ENCODE measurements at regions not wholly inside any gene's neighbourhood (a gene's known extent, or its start where the extent isn't known, plus 50 kb on each side); places are given as distances from the start of the nearest gene placed in this dataset.

DNA sequence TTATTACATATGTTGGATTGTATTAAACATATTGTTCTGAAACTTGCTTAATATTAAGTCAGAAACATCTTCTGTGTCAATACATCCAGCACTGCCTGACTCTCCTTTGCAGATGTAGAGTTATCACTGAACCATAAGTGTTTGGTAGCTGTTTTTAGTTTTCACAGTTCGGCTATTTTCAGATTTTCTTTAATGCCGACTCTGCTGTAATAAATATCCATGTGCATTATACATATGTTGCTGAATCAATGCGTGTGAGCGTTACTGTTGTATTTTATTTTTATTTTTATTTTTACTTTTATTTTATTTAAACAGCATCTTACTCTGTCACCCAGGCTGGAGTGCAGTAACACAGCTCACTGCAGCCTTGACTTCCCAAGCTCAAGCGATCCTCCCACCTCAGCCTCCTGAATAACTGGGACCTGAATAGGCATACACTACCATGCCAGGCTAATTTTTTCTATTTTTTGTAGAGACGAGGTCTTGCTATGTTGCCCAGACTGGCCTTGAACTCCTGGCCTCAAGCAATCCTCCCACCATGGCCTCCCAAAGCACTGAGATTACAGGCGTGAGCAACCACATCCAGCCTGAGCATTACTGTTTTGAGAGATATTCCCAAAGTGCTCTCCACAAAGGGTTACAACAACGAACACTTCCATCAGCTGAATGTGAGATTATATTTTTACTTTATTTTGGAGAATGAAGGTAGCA, 50.7 kb upstream of the NOCT start:
- no peak for DNase-seq

DNA sequence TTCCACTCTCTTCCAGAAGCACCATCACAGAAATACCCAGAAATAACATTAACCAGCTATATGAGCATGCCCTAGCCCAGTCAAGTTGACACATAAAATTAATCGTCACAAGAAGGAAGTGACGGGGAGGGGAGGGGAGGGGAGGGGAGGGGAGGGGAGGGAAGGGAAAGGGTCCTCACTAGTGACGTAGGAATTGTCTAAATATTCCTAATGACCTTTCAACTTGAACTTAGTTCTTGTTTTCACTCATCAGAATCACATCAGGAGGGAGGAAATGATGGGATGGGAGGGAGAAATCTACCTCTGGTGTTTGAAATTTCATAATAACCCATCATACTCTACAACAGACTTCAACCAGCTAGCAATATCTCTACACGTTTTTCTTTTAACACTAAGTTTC, 52.2 kb upstream of the NOCT start:
- no peak for DNase-seq

DNA sequence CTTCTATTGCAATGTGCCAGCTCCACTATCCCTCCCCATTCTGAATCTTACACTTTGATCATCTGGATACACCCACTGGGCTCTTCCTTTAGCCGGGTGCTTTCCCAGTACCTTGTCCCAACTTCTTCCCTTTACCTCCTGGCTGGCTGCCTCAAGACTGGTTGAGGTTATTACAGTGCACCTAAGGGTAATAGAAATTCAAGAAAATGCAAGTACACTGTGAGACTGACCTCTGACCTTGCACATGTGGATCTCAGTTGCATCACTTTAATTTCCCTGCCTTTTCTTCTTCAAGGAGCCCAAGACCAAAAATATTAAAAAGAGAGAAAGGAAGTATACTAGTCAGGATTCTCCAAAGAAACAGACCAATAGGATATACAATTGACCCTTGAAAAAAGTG, 53.9 kb upstream of the NOCT start:
- DNase-seq, result no peak

DNA sequence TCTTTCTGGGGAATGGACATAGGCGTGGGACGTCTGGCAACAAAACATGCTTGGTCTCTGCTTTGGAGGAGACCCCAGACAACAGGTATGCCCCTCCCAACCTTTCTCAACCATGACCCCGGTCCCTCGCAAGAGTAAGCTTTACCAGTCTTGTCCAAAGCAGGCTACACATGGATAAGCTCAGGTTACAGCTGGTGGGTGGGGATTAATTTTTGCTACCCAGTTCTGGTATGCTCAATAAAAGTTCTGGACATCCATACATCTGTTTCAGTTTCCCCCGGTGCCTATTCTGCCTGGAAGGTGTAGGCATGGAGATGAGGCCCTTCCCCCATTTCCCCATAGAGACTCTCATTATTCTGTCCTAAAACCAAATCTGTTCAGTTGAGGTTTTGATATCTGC, 54.5 kb upstream of the NOCT start:
- DNase-seq, result no peak

DNA sequence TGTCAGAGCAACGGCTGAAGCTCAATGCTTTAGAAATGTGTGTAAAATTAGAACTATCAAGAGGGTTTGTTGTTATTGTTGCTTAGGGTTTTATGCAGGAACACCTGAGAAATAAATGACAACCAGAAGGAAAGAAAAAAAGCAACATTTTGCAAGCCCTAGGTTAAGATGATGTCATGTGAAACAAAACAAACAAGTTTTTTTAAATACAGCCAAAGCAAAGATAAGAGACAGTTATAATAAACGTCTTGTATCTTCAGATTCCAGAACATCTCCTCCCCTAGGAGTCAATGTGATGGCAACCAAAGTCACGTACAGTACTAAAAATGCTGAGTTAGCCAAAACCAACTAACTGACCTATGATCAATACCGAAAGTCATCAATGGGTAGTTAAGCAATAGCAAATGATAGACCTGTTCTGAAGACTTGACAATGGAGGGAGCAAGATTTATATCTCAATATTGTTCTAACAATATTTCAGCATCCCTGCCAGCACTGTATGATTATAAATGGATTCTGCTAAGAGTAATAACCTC, 55.3 kb upstream of the NOCT start:
- no peak for DNase-seq

DNA sequence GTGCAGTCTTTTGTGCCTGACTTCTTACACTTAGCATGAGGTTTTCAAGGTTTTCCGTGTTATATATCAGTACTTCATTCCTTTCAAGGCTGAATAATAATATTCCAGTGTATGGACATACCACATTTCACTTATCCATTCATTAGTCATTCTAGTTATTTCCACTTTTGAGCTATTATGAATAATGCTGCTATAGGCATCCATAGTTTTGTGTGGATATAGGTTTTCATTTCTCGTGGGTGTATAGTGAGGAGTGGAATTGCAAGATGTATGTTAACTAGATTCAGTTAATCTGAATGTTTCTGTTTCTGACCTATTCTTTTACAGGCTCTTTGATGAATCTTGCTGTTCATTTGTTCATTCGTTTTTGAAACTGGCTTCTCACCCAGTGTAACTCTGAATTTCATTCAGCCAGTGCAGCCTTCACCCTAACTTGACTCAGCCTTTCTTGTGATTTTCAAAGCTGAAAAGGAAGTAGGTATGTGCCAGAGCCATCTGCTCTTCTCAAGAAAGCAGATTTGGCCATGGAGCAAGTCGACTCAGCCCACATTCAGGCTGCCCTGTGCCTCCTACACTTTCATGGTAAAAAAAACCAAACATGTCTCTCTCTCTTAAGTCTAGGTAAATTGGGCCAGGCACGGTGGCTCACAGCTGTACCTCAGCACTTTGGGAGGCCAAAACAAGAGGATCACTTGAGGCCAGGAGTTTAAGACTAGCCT, 56.3 kb upstream of the NOCT start:
- DNase-seq, result no peak

DNA sequence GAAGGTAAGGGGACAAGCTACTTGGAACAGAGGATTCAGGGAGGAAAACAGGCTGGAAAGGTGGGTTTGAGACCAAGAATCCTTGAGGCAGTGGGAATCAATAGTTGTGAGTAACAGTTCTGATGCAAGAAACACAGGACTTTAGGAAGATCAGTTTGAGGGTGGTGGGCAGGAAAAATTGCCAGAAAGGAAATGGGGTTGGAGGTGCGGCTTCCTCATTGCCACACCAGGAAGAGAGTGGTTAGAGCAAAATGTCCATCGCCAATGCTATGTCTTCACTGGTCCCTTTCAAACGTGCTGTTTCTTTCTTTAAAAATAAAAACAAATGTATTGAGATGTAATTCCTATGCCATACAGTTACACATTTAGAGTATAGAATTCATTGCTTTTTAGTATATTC, 57.1 kb upstream of the NOCT start:
- DNase-seq, result no peak

DNA sequence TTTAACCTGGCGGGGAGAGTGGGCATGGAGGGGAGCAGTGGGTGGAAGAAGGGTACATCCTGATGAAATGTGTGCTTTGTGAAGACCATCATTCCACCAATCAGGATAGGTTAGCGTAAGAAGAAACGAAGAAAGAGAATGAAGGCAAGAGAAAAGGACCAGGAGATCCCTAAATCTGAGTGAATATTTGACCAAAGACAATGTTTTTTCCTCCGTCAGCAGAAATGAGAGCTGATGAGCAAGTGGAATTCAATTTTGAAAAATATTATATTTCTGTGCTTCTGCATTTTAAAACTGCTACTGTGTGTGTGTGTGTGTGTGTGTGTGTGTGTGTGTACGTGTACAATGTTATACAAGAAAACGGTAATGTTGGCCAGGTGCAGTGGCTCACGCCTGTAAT, 58.3 kb upstream of the NOCT start:
- no peak for DNase-seq

DNA sequence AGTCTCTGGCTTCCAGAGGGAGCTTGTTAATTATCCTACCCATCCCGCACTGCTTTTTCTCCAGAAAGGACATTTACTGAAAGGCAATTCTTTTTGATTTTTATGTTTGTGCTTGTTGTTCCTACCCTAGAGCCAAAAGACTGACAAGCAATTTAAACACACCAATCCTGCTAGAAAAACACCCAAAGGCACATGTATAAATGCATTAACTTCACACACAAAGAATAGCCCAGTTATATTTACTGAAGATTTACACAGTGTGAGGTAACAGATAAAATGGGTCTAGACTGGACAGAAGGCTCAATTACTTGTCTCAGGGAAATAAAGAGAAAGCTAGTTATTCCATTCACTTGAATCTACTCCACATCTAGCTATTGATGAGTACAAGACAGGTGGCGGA, 61.2 kb upstream of the NOCT start:
- DNase-seq, result no peak

DNA sequence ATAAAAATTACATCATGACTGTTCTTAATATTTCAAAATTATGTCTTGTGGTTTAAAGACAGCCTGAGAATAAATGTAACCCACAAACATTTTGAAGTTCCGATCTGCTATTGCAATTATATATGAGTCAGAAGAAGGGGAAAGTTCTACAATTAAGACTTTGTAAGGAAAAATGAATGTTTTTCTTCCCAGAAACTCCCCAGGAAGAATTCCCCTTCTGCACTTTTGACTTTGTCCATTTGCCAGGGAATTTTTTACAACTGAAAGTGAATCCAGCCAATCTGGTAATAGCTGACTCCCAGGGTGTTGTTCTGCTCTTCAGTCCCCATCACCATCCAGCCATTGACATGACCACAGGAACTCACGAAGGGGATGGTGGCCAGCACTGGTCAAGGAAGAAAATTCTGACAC, 61.6 kb upstream of the NOCT start:
- DNase-seq, result peak; percentile 97

DNA sequence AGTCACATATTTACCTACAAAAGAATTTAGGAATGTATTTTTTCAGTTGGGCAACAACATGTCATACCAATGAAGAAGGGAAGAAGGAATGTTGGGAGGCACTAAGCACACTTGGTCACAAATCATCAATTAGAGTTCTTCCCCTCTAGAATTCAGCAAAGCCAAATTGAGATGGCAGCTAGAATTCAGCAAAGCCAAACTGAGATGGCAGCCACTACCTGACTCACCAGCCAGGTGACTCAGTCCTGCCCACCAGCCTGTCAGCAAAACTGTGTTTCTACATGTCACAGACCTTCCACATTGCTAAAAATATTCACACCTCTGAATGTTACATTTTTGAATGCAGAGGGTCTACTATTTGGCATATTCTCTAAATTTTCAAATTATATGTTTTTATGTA, 63.2 kb upstream of the NOCT start:
- DNase-seq, result peak; percentile 47

DNA sequence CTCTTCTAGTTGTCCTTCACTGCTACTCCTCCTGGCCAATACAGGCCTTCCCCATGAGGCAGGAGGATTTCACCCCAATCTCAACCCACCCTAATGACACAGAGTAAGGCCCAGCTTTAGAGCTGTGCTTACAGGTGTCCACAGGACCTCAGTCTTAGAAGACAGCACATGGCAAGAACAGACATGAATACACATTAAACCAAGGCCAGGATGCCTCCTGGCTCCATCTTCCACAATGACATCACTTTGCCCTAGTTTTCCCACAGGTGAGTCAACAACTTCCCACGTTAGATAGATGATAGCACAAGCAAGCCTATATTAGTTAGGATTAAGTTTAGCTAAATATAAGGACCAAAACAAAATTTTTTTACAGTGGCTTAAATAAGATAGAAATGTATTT, 63.8 kb upstream of the NOCT start:
- DNase-seq, result no peak

DNA sequence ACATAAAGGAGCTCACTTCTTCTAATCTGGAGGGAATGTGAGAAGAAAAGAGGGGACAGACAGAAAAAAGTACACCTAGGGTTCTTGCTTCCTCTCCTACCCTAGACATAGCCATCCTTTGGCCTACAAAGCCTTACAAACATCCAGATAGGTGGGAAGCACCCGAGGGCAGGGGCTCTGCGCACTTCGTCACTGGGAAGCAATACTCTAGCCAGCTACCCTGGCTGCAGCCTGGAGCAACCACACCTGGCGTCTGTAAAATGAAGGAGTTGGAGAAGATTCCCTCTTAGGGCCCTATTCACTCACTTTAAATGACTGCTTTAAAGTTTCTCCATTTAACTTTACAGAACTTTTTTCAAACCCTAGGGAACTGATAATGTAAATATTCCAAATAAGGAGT, 65.7 kb upstream of the NOCT start:
- no peak for DNase-seq

DNA sequence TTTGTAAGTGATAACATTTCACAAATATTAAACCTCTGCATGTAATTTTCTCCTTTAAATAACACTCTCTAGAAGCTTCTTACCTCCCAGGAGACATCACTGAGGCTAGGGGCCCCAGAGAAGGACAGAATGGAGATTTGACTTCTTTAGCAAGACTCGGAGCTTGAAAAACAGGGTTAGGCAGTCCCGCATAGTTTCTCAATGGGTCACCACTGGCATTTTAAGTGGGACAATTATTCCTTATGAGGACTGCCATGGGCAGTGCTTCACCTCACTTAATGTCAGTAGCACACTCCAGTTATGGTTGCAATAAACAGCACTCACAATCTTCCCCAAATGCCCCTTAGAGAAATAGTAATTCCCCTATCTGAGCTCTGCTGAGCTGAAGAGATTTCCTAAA, 66.7 kb upstream of the NOCT start:
- DNase-seq, result peak; percentile 26

DNA sequence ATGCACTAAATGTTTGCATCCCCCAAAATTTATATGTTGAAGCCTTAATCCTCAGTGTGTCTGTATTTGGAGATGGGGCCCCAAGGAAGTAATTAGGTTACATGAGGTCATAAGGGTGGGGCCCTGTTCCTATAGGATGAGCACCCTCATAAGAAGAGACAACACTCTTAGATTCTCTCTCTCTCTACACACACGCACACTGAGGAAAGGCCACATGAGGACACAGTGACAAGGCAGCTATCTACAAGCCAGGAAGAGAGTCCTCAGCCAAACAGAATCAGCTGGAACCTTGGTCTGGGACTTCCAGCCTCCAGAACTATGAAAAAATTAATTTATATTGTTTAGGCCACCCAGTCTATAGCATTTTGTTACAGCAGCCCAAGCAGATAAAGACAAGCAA, 69.3 kb upstream of the NOCT start:
- DNase-seq, result peak; percentile 21

DNA sequence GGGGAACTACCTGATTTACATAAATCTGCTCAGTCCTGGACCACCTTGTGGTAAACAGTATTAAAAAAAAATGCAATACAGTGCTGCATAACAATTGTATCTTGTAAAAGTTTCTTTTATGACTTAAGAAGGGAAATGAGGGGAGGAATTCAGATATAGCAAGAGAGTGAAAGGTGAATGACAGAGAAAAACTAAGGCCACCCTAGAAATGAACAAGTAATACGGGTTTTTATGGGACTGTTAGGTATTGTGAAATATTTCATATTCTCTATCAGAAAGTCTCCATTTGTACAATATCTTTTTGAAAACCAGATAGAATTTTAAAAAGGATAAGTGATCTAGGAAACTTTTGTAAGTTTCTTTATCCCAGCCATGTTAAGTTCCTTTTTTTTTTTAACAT, 69.7 kb upstream of the NOCT start:
- no peak for DNase-seq

DNA sequence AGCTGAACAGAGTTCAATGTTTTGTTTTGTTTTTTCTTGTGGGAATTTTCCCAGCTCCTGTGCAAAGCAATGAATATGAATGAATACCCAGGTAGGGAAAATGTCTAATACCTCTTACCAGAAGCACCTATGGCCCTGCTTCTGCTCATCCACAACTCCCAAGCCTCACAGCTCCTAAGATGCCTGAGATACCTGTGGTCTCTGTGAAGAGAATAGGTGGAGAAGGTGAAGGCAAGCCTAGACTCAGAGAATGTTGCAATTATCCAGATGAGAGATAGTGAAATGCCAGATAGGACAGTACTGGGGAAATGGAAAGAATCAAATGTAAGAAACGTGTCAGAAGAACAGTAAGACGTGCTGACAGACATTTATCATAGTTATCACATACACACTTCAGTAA, 70.2 kb upstream of the NOCT start:
- no peak for DNase-seq

DNA sequence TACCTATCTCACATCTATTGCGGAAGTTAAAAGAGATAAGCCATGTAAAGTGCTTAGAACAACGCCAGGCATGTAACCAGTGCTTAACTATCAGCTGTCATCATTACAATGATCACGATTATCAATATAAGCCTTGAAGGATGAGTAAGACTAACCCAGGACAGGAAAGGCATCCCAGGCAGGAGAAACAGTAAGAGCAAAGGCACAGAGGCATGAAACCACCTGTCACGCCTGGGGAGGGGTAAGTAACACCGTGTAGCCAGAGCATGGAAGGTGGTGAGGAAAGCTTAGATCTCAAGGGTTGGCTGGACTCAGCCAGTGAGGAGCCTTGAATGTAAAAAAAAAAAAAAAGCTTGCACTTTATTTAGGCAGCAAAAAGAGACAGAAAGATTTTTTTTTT, 71.7 kb upstream of the NOCT start:
- no peak for DNase-seq

DNA sequence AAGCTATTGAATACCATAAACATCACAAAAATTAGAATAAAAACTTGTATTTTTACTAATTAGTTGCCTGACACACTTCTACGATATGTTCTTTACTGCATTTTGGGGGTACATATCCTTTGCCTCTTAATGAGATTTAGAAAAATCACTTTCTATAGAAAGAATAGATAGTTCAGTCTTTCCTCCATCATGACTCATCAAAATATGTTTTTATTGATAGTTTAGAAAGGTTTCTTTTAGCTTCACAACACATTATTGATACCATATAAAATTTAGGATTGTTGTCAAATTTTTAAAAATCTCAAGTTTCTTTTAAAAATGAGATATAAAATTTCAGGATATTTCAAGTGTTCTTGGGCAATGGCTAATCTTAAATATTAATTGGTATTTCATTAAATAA, 74.5 kb upstream of the NOCT start:
- no peak for DNase-seq

DNA sequence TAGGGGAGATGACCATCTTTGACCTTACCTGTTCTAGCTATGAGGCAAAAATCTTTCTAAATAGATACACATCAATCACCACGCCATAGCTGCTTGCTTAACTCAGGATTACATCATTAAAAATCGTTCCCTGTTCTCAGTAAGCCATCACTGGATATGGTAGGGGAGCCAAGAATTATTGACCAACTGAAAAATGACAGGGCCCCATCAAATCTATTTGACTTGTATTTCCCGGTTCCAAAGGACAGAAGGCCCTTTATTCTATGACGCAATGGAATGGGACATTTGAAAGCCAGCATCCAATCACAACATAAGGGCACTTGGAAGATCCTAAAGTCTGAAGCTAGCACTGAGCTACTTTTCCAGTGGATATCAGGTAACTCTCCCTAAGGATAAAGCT, 75.6 kb upstream of the NOCT start:
- no peak for DNase-seq

DNA sequence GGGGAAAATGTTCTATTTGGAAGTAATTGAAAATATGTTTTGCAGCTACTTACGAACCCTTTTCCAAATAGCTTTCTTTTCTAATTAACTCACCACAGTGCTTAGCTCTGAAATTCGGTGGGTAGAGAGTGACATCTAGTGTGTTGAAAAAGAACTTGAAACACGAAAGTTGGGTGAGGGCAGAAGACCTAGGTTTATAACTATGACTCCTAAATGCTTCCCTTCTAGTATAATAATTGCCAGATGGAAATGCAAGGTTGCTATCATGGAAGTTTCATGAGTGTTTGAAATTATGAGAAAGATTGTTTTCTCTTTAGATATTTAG, 77.3 kb upstream of the NOCT start:
- DNase-seq, result peak; percentile 67

DNA sequence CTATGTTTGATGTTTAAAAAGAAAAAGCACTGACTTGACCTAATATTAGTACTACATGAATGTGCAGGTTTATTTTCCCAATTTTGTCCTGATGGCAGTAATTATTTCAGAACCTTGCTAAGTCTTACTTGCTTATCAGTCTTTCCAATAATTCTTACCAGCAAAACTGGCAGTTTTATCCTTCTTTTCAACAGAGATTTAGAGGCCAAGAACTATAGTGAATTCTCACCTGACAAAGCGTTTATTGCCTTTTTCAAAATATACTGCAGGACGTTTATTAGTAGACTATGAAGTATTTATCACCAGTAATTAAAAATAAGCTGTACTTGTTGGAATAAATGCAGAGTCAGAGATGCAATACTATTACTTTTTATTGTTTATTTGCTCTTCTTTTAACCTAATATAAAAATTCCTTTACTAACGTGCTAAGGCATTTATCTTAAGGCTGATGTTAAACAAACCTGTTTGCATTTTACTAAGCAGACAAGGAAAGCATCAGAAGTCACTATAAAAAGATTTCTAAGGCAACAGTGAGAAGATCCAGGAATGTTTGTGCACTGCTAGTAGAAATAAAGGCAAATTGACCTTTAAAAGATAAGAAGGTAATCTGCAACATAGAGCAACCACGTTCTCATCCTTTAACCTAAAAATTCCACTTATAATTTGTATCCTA, 80.3 kb upstream of the NOCT start:
- DNase-seq, result no peak

DNA sequence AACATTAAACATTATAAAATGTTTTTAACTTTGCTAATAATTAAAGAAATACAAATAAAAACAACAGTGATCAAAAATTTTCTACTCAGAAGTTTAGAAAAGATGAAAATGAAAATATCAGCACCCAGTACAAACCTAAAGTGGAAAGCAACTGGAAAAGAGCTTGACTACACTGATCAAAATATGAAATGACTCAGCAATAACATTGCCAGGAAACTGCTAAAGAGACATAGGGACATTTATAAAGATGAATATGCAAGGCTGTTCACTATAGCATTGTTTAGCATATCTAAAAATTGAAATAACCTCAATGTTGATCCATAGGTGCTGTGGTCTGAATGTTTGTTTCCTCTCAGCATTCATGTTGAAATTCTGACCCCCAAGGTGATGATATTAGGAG, 88.5 kb upstream of the NOCT start:
- peak; percentile 53 for DNase-seq

DNA sequence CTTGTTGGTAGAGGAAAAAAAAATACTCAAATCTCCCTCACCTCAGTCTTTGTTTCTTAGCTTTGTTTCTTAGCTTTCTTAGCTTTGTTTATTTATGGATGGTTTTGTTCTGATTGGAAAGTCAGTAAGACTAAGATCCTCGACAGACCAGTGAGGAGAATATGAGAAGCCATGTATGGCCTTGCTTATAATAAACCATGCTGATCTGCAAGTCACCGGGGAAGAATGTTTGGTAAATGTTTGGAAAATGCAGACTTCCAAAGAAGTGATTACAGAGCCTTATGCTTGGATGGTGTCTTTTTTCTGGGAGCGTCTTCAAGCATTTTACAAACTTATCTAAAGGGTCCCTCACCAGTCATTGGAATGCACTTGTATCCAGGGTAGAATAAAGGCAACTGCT, 90.1 kb upstream of the NOCT start:
- DNase-seq, result no peak
